ENCODE measurements at regions not wholly inside any gene's neighbourhood (a gene's known extent, or its start where the extent isn't known, plus 50 kb on each side); places are given as distances from the start of the nearest gene placed in this dataset.

GRCh38 chr3:178318340-178318739 is 217.9 kb upstream of the KCNMB2 start:
- intact Hi-C loops (cut with micrococcal nuclease; ENCODE audit: unreplicated experiment), result no loop called here
- Mint-ChIP-seq H3K27ac (ENCODE audit: unreplicated experiment) (no peak overlapping the region), H3K4me3 (ENCODE audit: unreplicated experiment) (no peak overlapping the region), H3K9me3 (ENCODE audit: unreplicated experiment) (no peaks in the 10 kb centered on the region), H3K36me3 (ENCODE audit: insufficient read depth, unreplicated experiment) (no peaks in the 10 kb centered on the region), H3K4me1 (ENCODE audit: low read depth, unreplicated experiment) (peaks cover 7% of the 10 kb centered on the region), H3K27me3 (ENCODE audit: insufficient read depth, unreplicated experiment) (no peaks in the 10 kb centered on the region)
- DNase-seq, result no peak
- TF ChIP-seq CTCF (IDR thresholded peaks at IDR 0.05; ENCODE audit: insufficient read depth in 1 of 2, low read depth in 1 of 2, low read length in 1 of 2, severe bottlenecking in 1 of 2, unreplicated experiment in 1 of 2), result no peak
- ChIA-PET POLR2A (no interaction called here), CTCF (no interaction called here)
- H3K36me3 ChIP-seq (ENCODE audit: control insufficient read depth, insufficient read depth, low read length), result no peaks in the 10 kb centered on the region
- no TSS peak for BruUV-seq (replicated peaks)
- H3K4me1 ChIP-seq, result peaks cover 30% of the 10 kb centered on the region
- H3K4me3 ChIP-seq (ENCODE audit: low read depth, low read length), result no peak overlapping the region
- H3K9me3 ChIP-seq, result no peaks in the 10 kb centered on the region
- no peaks in the 10 kb centered on the region for H3K27me3 ChIP-seq (replicated peaks; ENCODE audit: control insufficient read depth, insufficient read depth, low read length)

GRCh38 chr3:178318941-178319816 is 217.1 kb upstream of the KCNMB2 start:
- Histone ChIP-seq H3K36me3 (ENCODE audit: control insufficient read depth, insufficient read depth, low read length) (no peaks in the 10 kb centered on the region), H3K9me3 (no peaks in the 10 kb centered on the region), H3K27me3 (replicated peaks; ENCODE audit: control insufficient read depth, insufficient read depth, low read length) (no peaks in the 10 kb centered on the region), H3K4me3 (ENCODE audit: low read depth, low read length) (no peak overlapping the region), H3K4me1 (peaks cover 30% of the 10 kb centered on the region)
- H3K36me3 Mint-ChIP-seq (ENCODE audit: insufficient read depth, unreplicated experiment), result no peaks in the 10 kb centered on the region
- H3K4me1 Mint-ChIP-seq (ENCODE audit: low read depth, unreplicated experiment), result peaks cover 7% of the 10 kb centered on the region
- BruUV-seq (replicated peaks), result no TSS peak
- no peak overlapping the region for H3K27ac Mint-ChIP-seq (ENCODE audit: unreplicated experiment)
- no peak overlapping the region for H3K4me3 Mint-ChIP-seq (ENCODE audit: unreplicated experiment)
- intact Hi-C loops (cut with micrococcal nuclease; ENCODE audit: unreplicated experiment), result loop anchor here (1.0 kb wide), 1 partner anchor 42 kb away; no protein-coding TSS in a partner anchor
- no peaks in the 10 kb centered on the region for H3K27me3 Mint-ChIP-seq (ENCODE audit: insufficient read depth, unreplicated experiment)
- TF ChIP-seq CTCF (IDR thresholded peaks at IDR 0.05; ENCODE audit: insufficient read depth in 1 of 2, low read depth in 1 of 2, low read length in 1 of 2, severe bottlenecking in 1 of 2, unreplicated experiment in 1 of 2), result no peak
- peak; percentile 9 to 38 for DNase-seq
- POLR2A ChIA-PET, result no interaction called here
- H3K9me3 Mint-ChIP-seq (ENCODE audit: unreplicated experiment), result no peaks in the 10 kb centered on the region
- CTCF ChIA-PET, result no interaction called here

GRCh38 chr3:178320456-178321351 is 215.5 kb upstream of the KCNMB2 start:
- Mint-ChIP-seq H3K4me1 (ENCODE audit: low read depth, unreplicated experiment) (peaks cover 7% of the 10 kb centered on the region), H3K36me3 (ENCODE audit: insufficient read depth, unreplicated experiment) (no peaks in the 10 kb centered on the region), H3K9me3 (ENCODE audit: unreplicated experiment) (no peaks in the 10 kb centered on the region), H3K27ac (ENCODE audit: unreplicated experiment) (no peak overlapping the region), H3K4me3 (ENCODE audit: unreplicated experiment) (no peak overlapping the region), H3K27me3 (ENCODE audit: insufficient read depth, unreplicated experiment) (no peaks in the 10 kb centered on the region)
- no TSS peak for BruUV-seq (replicated peaks)
- ChIA-PET POLR2A (no interaction called here), CTCF (no interaction called here)
- no peaks in the 10 kb centered on the region for H3K9me3 ChIP-seq
- no peaks in the 10 kb centered on the region for H3K36me3 ChIP-seq (ENCODE audit: control insufficient read depth, insufficient read depth, low read length)
- intact Hi-C loops (cut with micrococcal nuclease; ENCODE audit: unreplicated experiment), result loop anchor here (5.0 to 10.0 kb wide), 2 partner anchors 58 to 166 kb away; no protein-coding TSS in a partner anchor
- H3K4me3 ChIP-seq (ENCODE audit: low read depth, low read length), result no peak overlapping the region
- no peaks in the 10 kb centered on the region for H3K27me3 ChIP-seq (replicated peaks; ENCODE audit: control insufficient read depth, insufficient read depth, low read length)
- TF ChIP-seq CTCF (IDR thresholded peaks at IDR 0.05; ENCODE audit: insufficient read depth in 1 of 2, low read depth in 1 of 2, low read length in 1 of 2, severe bottlenecking in 1 of 2, unreplicated experiment in 1 of 2), result no peak
- DNase-seq, result peak; percentile 9 to 49
- peaks cover 35% of the 10 kb centered on the region for H3K4me1 ChIP-seq

All from Caco-2 (cell line).